ENCODE measurements at regions not wholly inside any gene's neighbourhood (a gene's known extent, or its start where the extent isn't known, plus 50 kb on each side); places are given as distances from the start of the nearest gene placed in this dataset.

DNA sequence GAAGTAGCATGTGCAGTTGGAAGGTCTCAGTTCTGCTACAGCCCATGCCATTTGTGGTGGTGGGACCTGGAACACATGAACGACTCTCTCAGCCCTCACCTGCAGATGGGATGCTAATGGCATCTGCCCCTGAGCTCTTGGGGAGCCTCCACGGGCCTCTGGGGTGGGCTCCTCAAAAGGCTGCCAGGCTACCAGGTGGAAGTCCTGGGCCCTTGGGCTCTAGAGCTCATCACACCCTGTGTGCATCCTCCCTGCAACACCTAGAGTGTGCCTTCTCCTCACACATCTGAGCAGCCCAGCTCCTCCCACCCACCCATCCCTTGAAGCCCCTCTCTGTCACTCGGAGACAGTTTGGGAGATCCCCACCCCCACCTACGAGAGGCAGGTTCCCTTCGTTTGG is 231.8 kb upstream of the MYT1L start (continued):
- TF ChIP-seq E2F8 (IDR thresholded peaks at IDR 0.05; ENCODE audit: low read depth, partially characterized antibody) (no peak), NFIC (IDR thresholded peaks at IDR 0.05) (no peak)
- TF ChIP-seq, protein P1, sequence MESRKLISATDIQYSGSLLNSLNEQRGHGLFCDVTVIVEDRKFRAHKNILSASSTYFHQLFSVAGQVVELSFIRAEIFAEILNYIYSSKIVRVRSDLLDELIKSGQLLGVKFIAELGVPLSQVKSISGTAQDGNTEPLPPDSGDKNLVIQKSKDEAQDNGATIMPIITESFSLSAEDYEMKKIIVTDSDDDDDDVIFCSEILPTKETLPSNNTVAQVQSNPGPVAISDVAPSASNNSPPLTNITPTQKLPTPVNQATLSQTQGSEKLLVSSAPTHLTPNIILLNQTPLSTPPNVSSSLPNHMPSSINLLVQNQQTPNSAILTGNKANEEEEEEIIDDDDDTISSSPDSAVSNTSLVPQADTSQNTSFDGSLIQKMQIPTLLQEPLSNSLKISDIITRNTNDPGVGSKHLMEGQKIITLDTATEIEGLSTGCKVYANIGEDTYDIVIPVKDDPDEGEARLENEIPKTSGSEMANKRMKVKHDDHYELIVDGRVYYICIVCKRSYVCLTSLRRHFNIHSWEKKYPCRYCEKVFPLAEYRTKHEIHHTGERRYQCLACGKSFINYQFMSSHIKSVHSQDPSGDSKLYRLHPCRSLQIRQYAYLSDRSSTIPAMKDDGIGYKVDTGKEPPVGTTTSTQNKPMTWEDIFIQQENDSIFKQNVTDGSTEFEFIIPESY (CRISPR knock-in tag; IDR thresholded peaks at IDR 0.05): no peak

DNA sequence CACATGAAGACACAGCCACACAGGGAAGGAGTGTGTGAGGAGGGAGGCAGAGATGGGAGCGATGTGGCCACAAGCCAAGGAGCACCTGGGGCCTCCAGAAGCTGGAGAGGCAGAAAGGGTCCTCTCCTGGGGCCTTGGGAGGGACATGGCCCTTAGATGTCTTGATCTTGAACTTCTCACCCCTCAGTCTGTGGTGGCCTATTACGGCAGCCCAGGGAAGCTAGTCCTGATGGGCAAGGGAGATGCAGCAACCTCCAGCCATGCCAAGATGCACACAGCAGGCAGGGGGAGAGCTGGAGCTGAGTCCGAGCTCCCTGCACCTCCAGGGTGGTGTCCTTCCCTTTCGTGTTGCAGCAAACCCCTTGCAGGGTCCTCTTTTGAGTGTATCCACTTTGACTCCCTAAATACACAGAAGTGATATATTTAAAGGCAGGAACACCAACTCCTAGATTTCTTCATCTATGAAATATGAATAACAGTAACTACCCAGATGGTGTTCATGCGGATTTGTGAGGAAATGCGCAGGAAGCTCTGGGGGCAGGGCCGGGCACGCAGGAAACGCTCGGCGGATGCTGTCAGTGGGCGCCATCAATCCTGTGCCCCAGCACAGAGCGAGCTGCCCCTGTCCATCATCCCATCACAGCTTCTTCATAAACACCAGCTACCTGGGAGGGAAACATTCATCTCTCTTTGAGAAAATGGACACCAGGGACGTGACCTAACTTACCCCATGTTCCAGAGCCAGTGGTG is 230.4 kb upstream of the MYT1L start:
- in situ Hi-C loops (cut with MboI): no loop called here
- BruUV-seq (replicated peaks): no TSS peak
- no peaks in the 10 kb centered on the region for H3K9me3 ChIP-seq (replicated peaks; ENCODE audit: control insufficient read depth, insufficient read depth, low read depth, low read length)
- ATAC-seq (no peak), FAIRE-seq (no peak), DNase-seq (ENCODE audit: extremely low read depth in 1 of 4, low spot score in 3 of 4) (no peak)
- intact Hi-C loops (cut with micrococcal nuclease): no loop called here
- no peak overlapping the region for H3K4me2 ChIP-seq (ENCODE audit: insufficient read depth, low read length)
- H3K4me1 ChIP-seq (replicated peaks in 1 of 2; ENCODE audit: control insufficient read depth in 2 of 2, insufficient read depth in 2 of 2, low read length in 2 of 2): no peaks in the 10 kb centered on the region; a peak in 1 of 5 replicates
- H3K4me3 ChIP-seq: no peak overlapping the region
- peaks cover 12 to 42% of the 10 kb centered on the region in 2 experiments; a peak in 4 of 5 replicates for H3K27me3 ChIP-seq (ENCODE audit: control insufficient read depth in 2 of 2, insufficient read depth in 2 of 2, low read length in 2 of 2)
- H2AFZ ChIP-seq (ENCODE audit: low read depth, low read length): no peak overlapping the region
- peaks cover 12% of the 10 kb centered on the region; the same call in 1 of the 2 replicates for H4K20me1 ChIP-seq (replicated peaks; ENCODE audit: control insufficient read depth, insufficient read depth, low read length)
- 2% methylated on average over 11 of the region's 14 CpGs for WGBS (ENCODE audit: insufficient coverage, low coverage, missing lambda C conversion rate)
- H3K9me1 ChIP-seq (ENCODE audit: control insufficient read depth, insufficient read depth, low read length): no peaks in the 10 kb centered on the region
- TF ChIP-seq GTF2F1 (IDR thresholded peaks at IDR 0.05; ENCODE audit: low read depth, low read length) (no peak), SAP30 (IDR thresholded peaks at IDR 0.05; ENCODE audit: borderline replicate concordance, insufficient read depth, low read depth, low read length, poor library complexity, severe bottlenecking) (no peak), NR1H2 (CRISPR knock-in tag; IDR thresholded peaks at IDR 0.05) (no peak), CREBBP (IDR thresholded peaks at IDR 0.05; ENCODE audit: low read depth, low read length) (no peak), ZNF778 (CRISPR knock-in tag; IDR thresholded peaks at IDR 0.05) (no peak), ZNF668 (CRISPR knock-in tag; IDR thresholded peaks at IDR 0.05) (no peak), SETDB1 (IDR thresholded peaks at IDR 0.05; ENCODE audit: low read length) (no peak)
- TF ChIP-seq, protein P2, sequence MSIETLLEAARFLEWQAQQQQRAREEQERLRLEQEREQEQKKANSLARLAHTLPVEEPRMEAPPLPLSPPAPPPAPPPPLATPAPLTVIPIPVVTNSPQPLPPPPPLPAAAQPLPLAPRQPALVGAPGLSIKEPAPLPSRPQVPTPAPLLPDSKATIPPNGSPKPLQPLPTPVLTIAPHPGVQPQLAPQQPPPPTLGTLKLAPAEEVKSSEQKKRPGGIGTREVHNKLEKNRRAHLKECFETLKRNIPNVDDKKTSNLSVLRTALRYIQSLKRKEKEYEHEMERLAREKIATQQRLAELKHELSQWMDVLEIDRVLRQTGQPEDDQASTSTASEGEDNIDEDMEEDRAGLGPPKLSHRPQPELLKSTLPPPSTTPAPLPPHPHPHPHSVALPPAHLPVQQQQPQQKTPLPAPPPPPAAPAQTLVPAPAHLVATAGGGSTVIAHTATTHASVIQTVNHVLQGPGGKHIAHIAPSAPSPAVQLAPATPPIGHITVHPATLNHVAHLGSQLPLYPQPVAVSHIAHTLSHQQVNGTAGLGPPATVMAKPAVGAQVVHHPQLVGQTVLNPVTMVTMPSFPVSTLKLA (conservative IDR thresholded peaks at IDR 0.05): no peak
- CTCF ChIA-PET (ENCODE audit: low intra/inter-chr PET ratio): no interaction called here
- no peak overlapping the region for H3K27ac ChIP-seq (ENCODE audit: extremely low read depth, low read depth, low read length)
- H3K79me2 ChIP-seq (ENCODE audit: control insufficient read depth, insufficient read depth, low read length): no peaks in the 10 kb centered on the region
- no peaks in the 10 kb centered on the region for H3K36me3 ChIP-seq (ENCODE audit: control insufficient read depth, insufficient read depth, low read length)
- POLR2A ChIA-PET: interaction anchor here (0.6 kb wide), 1 partner anchor 945 kb away, joined by 3 read pairs; no protein-coding TSS in a partner anchor
- no peak overlapping the region for H3K9ac ChIP-seq (ENCODE audit: insufficient read depth in 1 of 2, low read depth in 2 of 2, low read length in 2 of 2)

Measured in K562 (cell line).